T47D (cell line): ENCODE measurements at regions not wholly inside any gene's neighbourhood (a gene's known extent, or its start where the extent isn't known, plus 50 kb on each side); places are given as distances from the start of the nearest gene placed in this dataset.
"Not testable (repeated sequence)": the region's sequence is repeated elsewhere in the genome, so short reads cannot be mapped to it uniquely, and the experiment has no call there.

Experiments used
- DNase-seq, 2 experiments: peaks; one replicate each; pipeline versions ENCODE4 v3.0.0 to v3.0.0-alpha.2; 2011 to 2012; ENCODE audit warnings: low read depth in 1 of 2, low spot score in 1 of 2
- JUND ChIP-seq: IDR thresholded peaks from 2 replicates; pipeline ENCODE4 v1.6.1; 2012; ENCODE audit warnings: low read depth
- in situ Hi-C: cut with HindIII; loops from 2 replicates; pipeline ENCODE4 v1.10.0; 2016; ENCODE audit warnings: low sequenced_read_pairs, low pct_unique_long_range_greater_than_20kb

DNA sequence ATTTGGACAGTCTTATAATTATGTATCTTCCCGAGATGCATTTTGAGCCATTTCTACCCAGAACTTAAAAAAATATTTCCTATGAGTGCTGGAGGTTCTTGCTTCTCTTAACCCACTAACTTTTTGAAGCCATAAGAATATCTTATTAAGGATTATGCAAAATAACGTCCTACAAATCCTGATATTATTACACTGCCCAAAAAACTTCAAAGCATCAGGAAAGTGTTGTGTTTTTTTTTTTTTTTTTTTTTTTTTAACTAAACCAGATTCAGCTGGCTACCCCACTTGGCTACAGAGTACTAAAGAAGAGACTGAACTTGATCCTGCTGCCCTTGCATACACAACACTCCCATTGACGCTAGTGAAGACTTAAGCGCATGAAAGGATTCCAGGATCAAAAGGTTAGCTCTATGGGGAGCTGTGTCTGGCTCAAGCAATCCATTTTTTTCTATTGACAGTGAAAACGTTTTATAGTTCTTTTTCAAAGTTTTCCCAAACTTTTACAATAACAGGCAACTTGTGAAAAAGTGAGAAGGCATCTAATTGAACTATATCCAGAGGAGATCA is 141.4 kb downstream of the KCNRG start:
- in situ Hi-C loops = no loop called here

GRCh38 chr13:50158385-50159165 is 143.3 kb downstream of the KCNRG start:
- in situ Hi-C loops = no loop called here
- no peak for TF ChIP-seq JUND
- no peak for DNase-seq

More for the DNA sequence above, 141.4 kb downstream of the KCNRG start:
- DNase-seq = no peak
- TF ChIP-seq JUND = no peak

DNA sequence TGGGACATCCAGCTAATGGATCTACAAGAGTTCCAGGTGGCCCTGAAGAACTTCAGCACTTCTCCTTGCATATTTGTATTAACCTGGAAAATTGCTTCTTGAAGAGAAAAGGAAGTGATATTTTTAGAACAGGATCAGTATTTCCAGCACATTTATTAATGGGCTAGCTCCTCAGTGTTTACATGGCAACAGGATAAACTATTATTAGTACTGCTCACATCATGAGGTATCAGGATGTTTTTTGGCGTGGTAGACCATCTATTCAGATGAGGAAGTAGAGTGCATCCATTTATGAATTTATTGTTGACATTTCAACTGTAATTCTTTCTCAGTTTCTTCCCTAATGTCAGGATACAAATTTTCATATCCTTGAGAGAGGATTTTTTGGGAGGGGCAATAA is 144.4 kb downstream of the KCNRG start:
- in situ Hi-C loops = no loop called here
- no peak for DNase-seq

DNA sequence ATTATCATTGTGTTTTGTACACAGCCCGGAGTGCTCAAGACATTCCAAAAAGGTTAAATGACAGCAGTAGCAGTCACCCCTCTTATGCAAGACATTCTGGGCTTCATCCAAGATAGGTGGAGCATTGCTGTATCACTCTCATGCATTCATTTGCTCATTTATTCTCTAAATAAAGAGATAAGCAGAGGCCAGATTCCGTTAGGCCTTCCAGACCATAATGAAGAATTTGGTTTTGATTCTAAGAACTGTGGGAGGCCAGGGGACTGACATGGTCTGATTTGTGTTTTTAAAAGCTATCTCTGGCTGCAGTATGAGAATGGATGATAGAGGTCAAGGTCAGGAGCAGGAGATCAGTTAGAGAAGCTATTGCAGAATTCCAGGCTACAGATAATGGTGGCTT is 145.8 kb downstream of the KCNRG start:
- in situ Hi-C loops = no loop called here
- DNase-seq = no peak
- no peak for TF ChIP-seq JUND

More for the DNA sequence above, 144.4 kb downstream of the KCNRG start:
- TF ChIP-seq JUND = no peak

DNA sequence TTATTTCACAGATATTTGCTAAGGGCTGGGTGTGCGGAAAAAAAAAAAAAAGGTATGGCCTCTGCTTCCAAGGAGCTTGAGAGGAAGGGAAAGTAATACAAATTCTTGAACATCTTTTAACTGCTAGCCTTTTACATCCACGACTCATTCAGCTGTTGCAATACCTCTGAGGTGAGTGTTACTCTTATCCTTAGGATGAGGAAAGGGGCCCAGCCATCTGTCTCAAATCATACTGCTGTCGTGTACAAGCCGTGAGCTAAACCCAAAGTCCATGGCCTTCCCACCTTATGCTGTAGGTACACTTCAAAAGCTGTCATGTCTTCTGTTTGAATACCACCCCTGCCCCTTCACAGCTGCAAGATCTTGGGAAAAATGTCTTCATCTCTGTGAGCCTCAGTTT is 146.8 kb downstream of the KCNRG start:
- DNase-seq = no peak
- no peak for TF ChIP-seq JUND
- in situ Hi-C loops = no loop called here

GRCh38 chr13:50162567-50162966 is 147.3 kb downstream of the KCNRG start:
- in situ Hi-C loops = no loop called here
- TF ChIP-seq JUND = no peak
- DNase-seq = no peak

- DNase-seq = peak in 1 of 2 experiments; percentile 19
- in situ Hi-C loops = no loop called here
These were observed 152.1 kb downstream of the KCNRG start for GRCh38 chr13:50167224-50167947.

GRCh38 chr13:50167967-50168366 is 152.7 kb downstream of the KCNRG start:
- no peak for TF ChIP-seq JUND
- no peak for DNase-seq
- in situ Hi-C loops = no loop called here

More at GRCh38 chr13:50167224-50167947, 152.1 kb downstream of the KCNRG start:
- TF ChIP-seq JUND = no peak

DNA sequence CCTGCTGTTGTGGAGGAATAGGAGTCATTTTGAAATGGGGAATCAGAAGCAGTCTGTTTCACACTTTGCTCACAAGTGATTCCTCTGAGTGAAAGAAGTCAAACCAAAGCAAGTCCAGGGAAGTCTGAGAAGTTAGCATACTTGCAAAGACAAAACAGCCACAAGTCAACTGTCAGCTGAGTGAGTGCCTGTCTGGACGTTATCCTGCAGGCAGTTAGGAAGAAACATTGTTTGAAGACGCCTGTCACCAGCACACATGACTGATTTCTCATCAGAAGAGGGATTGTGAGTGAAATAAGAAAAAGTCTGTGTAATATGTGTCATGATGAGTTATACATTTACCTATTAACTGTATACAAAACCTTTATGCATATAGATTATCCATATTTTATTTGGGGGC is 153.5 kb downstream of the KCNRG start:
- DNase-seq = no peak
- in situ Hi-C loops = no loop called here
- no peak for TF ChIP-seq JUND

DNA sequence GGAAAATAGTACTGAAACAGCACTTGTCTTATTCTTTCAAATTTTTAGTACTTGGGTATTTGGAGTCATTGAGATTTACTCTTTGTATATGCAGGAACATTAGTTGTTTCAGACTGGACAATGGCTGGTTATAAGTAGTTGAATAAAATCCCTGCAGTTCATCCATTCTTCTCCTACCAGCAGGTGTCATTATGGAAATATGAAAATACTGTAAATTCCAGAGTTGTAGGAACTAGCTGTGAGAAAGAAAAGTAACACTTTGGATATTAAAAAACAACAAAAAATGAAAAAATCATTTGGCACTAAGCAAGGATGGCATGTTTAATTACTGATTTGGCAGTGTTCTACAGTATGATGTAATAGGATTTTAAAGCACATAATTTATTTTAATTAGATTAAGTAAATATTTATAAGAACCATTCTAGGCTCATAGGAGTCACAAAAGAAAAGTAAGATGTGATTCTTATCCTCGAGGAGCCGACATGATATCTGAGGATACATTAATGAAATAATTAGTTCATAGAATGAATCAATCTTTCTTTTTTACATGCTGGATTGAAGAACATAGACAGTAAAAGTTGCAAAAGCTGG is 155.3 kb downstream of the KCNRG start:
- in situ Hi-C loops = no loop called here
- peak in 1 of 2 experiments; percentile 34 for DNase-seq

GRCh38 chr13:50171590-50172282 is 156.5 kb downstream of the KCNRG start:
- in situ Hi-C loops = no loop called here
- no peak for DNase-seq
- TF ChIP-seq JUND = no peak

More for the DNA sequence above, 155.3 kb downstream of the KCNRG start:
- TF ChIP-seq JUND = no peak

DNA sequence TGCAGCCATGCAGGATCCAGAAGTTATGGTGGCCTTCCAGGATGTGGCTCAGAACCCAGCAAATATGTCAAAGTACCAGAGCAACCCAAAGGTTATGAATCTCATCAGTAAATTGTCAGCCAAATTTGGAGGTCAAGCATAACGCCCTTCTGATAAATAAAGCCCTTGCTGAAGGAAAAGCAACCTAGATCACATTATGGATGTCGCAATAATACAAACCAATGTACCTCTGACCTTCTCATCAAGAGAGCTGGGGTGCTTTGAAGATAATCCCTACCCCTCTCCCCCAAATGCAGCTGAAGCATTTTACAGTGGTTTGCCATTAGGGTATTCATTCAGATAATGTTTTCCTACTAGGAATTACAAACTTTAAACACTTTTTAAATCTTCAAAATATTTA is 157.8 kb downstream of the KCNRG start:
- DNase-seq, in situ Hi-C loops: not testable (repeated sequence)
